Aorta (tissue), 5 donors: ENCODE measurements at regions not wholly inside any gene's neighbourhood (a gene's known extent, or its start where the extent isn't known, plus 50 kb on each side); places are given as distances from the start of the nearest gene placed in this dataset.

ENCODE experiments used
- ATAC-seq: fragments of 200-7000 bp; cut with Tn5 transposase; one replicate; pipeline ENCODE4 v1.9.1; 2022; ENCODE audit warnings: moderate library complexity; ENCODE audit not compliant: low FRiP score
- DNase-seq, 2 donors: peaks; one replicate each; pipeline ENCODE4 v3.0.0-alpha.2; 2020
- H3K27ac ChIP-seq, 2 donors: one replicate each; pipeline ENCODE4 v1.5.1; 2013; ENCODE audit warnings: low read length in 2 of 2, mild to moderate bottlenecking in 2 of 2, moderate library complexity in 2 of 2, control low read depth in 1 of 2, inconsistent platforms in 1 of 2, low read depth in 1 of 2
- H3K27me3 ChIP-seq, 2 donors: one replicate each; pipeline ENCODE4 v1.6.1; 2013; ENCODE audit warnings: control low read depth in 1 of 2, low read length in 1 of 2, mild to moderate bottlenecking in 1 of 2, moderate library complexity in 1 of 2; ENCODE audit not compliant: insufficient read depth in 2 of 2, control insufficient read depth in 1 of 2
- H3K36me3 ChIP-seq, 2 donors: one replicate each; pipeline ENCODE4 v1.6.1; 2013; ENCODE audit warnings: control low read depth in 1 of 2, low read length in 1 of 2, mild to moderate bottlenecking in 1 of 2; ENCODE audit not compliant: insufficient read depth in 2 of 2, control insufficient read depth in 1 of 2
- H3K4me1 ChIP-seq, 2 donors: one replicate each; pipeline ENCODE4 v1.6.1; 2013; ENCODE audit warnings: low read length in 2 of 2, control low read depth in 1 of 2, mild to moderate bottlenecking in 1 of 2, moderate library complexity in 1 of 2; ENCODE audit not compliant: insufficient read depth in 2 of 2, control insufficient read depth in 1 of 2
- H3K4me3 ChIP-seq, 2 donors: one replicate each; pipeline ENCODE4 v1.5.1; 2013; ENCODE audit warnings: low read length in 2 of 2, control low read depth in 1 of 2, mild to moderate bottlenecking in 1 of 2
- H3K9me3 ChIP-seq: one replicate; pipeline ENCODE4 v1.6.1; 2013; ENCODE audit warnings: mild to moderate bottlenecking, low read length; ENCODE audit not compliant: control insufficient read depth
- WGBS, 2 donors: extraction: QIAGEN DNeasy Blood & Tissue Kit; methylation state at CpG; one replicate each; pipeline ENCODE4 v1.1.7; 2013; 5-methylcytosine and 5-hydroxymethylcytosine counted together
- intact Hi-C, 2 donors: fragments of 100-400 bp; cut with DNase I; formaldehyde crosslinking; loops; one replicate each; pipeline versions ENCODE4 v1.14.2 to v1.15.0; 2022
- donor health status: healthy with polysubstance abuse.
- donor health status: Bipolar disorder and iron deficiency.
- donor health status: DM: no; HTN: no; CAD: no.
- donor health status: DM: no; HTN: no; CAD: no.
- donor health status: DM: yes; HTN: yes; CAD: no.

- intact Hi-C loops: loop anchor here in 1 of 2 donors (5.0 kb wide), 1 partner anchor 349 kb away; no protein-coding TSS in a partner anchor
- ATAC-seq (no peak), DNase-seq (peak; percentile 75 to 79)
- no peaks in the 10 kb centered on the region for H3K4me1 ChIP-seq
- H3K4me3 ChIP-seq: no peak overlapping the region
- H3K9me3 ChIP-seq: no peaks in the 10 kb centered on the region
- no peaks in the 10 kb centered on the region for H3K36me3 ChIP-seq
- 75 to 84% methylated on average over 2 of the region's 2 CpGs for WGBS, 2 donors
- H3K27me3 ChIP-seq: no peaks in the 10 kb centered on the region
- no peak overlapping the region for H3K27ac ChIP-seq
Observed at GRCh38 chr15:38002883-38003477, 68.5 kb downstream of the TMCO5A start.

- H3K9me3 ChIP-seq: no peaks in the 10 kb centered on the region
- ATAC-seq (no peak), DNase-seq (peak in 1 of 2 donors; percentile 64)
- intact Hi-C loops: loop anchor here in 1 of 2 donors (5.0 kb wide), 1 partner anchor 348 kb away; no protein-coding TSS in a partner anchor
- no peaks in the 10 kb centered on the region for H3K27me3 ChIP-seq
- no peaks in the 10 kb centered on the region for H3K36me3 ChIP-seq
- 61 to 63% methylated on average over 4 of the region's 4 CpGs for WGBS, 2 donors
- H3K27ac ChIP-seq: no peak overlapping the region
- H3K4me3 ChIP-seq: no peak overlapping the region
- no peaks in the 10 kb centered on the region for H3K4me1 ChIP-seq
Observed at GRCh38 chr15:38004218-38004861, 69.9 kb downstream of the TMCO5A start.

DNA sequence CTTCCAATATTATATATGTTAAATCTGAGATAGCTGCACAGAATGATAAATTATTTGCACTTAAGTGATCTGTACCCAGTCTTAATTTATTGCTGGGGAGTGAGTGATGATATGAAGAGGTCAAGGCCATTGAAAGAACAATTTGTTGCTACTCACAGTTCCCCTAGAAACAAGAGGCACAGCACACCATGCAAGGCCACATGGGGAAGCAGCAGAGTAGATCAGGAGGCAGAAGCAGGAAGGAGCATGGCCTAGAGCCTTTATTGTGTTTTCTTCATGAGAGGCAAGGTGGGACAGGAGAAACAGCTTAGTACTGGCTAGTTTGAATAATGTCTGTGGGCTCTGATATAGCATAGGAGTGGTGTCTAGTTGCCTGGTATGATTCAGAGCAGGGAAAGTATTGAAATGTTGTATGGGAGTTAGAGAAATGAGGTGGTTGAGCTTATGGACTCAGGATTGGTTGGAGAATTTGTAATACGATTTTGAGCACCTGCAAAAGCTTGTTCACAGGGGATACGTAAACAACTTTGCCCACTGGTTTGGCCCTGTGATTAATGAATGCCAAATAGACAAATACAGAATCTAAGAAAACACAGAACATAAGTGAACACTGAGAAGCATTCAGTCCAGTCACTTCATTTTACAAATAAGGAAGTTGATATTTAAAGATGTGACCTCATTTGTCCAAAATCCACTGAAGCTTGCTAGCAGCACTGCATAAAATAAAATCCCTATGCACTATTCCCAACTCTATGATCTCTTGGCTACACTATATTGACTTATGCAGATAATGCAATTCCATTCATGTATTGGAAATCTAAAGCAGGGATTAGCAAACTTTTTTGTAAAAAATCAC is 71.7 kb downstream of the TMCO5A start:
- no peaks in the 10 kb centered on the region for H3K27me3 ChIP-seq
- peak in 1 of 2 donors; percentile 56 for DNase-seq
- WGBS, 2 donors: 49 to 61% methylated on average over 2 of the region's 2 CpGs
- H3K4me3 ChIP-seq: no peak overlapping the region
- ATAC-seq: no peak
- intact Hi-C loops: no loop called here
- H3K4me1 ChIP-seq: no peaks in the 10 kb centered on the region
- H3K9me3 ChIP-seq: no peaks in the 10 kb centered on the region
- H3K36me3 ChIP-seq: no peaks in the 10 kb centered on the region
- peak overlapping the region in 1 of 2 donors; percentile 41 for H3K27ac ChIP-seq

DNA sequence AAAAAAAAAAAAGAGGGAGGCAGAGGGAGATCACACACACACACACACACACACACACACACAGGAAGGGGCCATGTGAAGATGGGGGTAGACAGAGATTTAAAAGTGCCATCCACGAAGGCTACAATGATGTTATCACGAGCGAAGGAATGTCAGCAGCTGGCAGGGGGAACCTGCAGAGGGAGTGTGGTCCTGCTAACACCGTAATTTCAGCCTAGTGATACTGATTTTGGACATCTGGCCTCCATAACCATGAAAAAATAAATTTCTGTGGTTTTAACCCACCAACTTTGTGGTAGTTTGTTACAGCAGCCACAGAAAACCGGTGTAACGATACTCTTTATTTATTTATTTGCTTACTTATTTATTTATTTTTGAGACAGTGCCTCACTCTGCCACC is 76.0 kb downstream of the TMCO5A start:
- Histone ChIP-seq H3K27me3 (no peaks in the 10 kb centered on the region), H3K27ac (no peak overlapping the region), H3K9me3 (no peaks in the 10 kb centered on the region), H3K4me3 (no peak overlapping the region), H3K36me3 (no peaks in the 10 kb centered on the region), H3K4me1 (no peaks in the 10 kb centered on the region)
- 84 to 85% methylated on average over 6 of the region's 6 CpGs for WGBS, 2 donors
- DNase-seq: peak in 1 of 2 donors; percentile 37
- ATAC-seq: no peak
- intact Hi-C loops: no loop called here

- no peaks in the 10 kb centered on the region for H3K36me3 ChIP-seq
- no peaks in the 10 kb centered on the region for H3K9me3 ChIP-seq
- intact Hi-C loops: no loop called here
- no peaks in the 10 kb centered on the region for H3K4me1 ChIP-seq
- H3K27ac ChIP-seq: no peak overlapping the region
- no peak for ATAC-seq
- DNase-seq: no peak
- 55 to 68% methylated on average over 1 of the region's 1 CpG for WGBS, 2 donors
- no peaks in the 10 kb centered on the region for H3K27me3 ChIP-seq
- no peak overlapping the region for H3K4me3 ChIP-seq
Observed at GRCh38 chr15:38012894-38013293, 78.5 kb downstream of the TMCO5A start.

- ATAC-seq: no peak
- intact Hi-C loops: no loop called here
- WGBS, 2 donors: 79 to 91% methylated on average over 6 of the region's 6 CpGs
Observed at GRCh38 chr15:38017721-38018120, 83.3 kb downstream of the TMCO5A start.

DNA sequence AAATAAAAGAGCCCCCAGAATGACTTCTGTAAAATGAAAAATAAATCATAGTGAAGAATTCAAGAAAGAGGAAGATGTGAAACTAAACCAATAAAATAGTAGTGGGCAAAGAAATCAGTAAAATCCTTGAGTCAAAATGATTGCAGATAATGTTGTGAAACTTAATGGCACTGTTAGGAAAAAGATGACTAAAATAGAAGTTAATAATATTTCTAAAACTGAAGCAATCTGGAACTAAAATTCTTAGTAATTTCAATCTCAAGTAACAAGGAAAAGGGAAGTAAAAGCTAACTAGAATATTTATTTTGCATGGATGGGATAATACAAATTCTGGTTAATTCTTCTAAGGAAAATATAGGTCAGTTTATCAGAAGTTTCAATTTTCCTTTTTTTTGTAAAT is 84.6 kb downstream of the TMCO5A start:
- no peak overlapping the region for H3K27ac ChIP-seq
- no peak for ATAC-seq
- intact Hi-C loops: no loop called here
- H3K4me1 ChIP-seq: no peaks in the 10 kb centered on the region
- H3K36me3 ChIP-seq: no peaks in the 10 kb centered on the region
- peaks cover under 1% of the 10 kb centered on the region for H3K9me3 ChIP-seq
- no peak for DNase-seq
- H3K4me3 ChIP-seq: no peak overlapping the region
- H3K27me3 ChIP-seq: no peaks in the 10 kb centered on the region

More at GRCh38 chr15:38017721-38018120, 83.3 kb downstream of the TMCO5A start:
- Histone ChIP-seq H3K27ac (no peak overlapping the region), H3K4me3 (no peak overlapping the region), H3K9me3 (no peaks in the 10 kb centered on the region), H3K4me1 (no peaks in the 10 kb centered on the region), H3K27me3 (no peaks in the 10 kb centered on the region), H3K36me3 (no peaks in the 10 kb centered on the region)
- DNase-seq: peak in 1 of 2 donors; percentile 67

GRCh38 chr15:38021259-38021658 is 86.8 kb downstream of the TMCO5A start:
- DNase-seq (no peak), ATAC-seq (no peak)
- intact Hi-C loops: no loop called here
- H3K27ac ChIP-seq: no peak overlapping the region
- no peaks in the 10 kb centered on the region for H3K4me1 ChIP-seq
- peaks cover 2% of the 10 kb centered on the region for H3K9me3 ChIP-seq
- H3K36me3 ChIP-seq: no peaks in the 10 kb centered on the region
- H3K4me3 ChIP-seq: no peak overlapping the region
- no peaks in the 10 kb centered on the region for H3K27me3 ChIP-seq
- 21 to 31% methylated on average over 1 of the region's 1 CpG for WGBS, 2 donors
